Kidney (tissue), 13 donors: ENCODE measurements at regions not wholly inside any gene's neighbourhood (a gene's known extent, or its start where the extent isn't known, plus 50 kb on each side); places are given as distances from the start of the nearest gene placed in this dataset.

Experiments used
- DNase-seq, 5 donors: peaks; one replicate each; pipeline ENCODE4 v3.0.0-alpha.2; 2013 to 2020
- FAIRE-seq: peaks from 2 replicates; lab custom pipeline; 2012; peaks lifted over from hg19 to GRCh38; lab: Jason Lieb, UNC
- H3K27ac ChIP-seq, 2 donors: one replicate each; pipeline ENCODE4 v1.7.0; 2013; ENCODE audit warnings: low read depth in 2 of 2, low read length in 2 of 2, inconsistent platforms in 1 of 2
- H3K27me3 ChIP-seq: one replicate; pipeline ENCODE4 v1.7.1; 2013; ENCODE audit warnings: low read length, inconsistent platforms; ENCODE audit not compliant: control insufficient read depth, insufficient read depth
- H3K36me3 ChIP-seq, 3 donors: one replicate each; pipeline versions ENCODE4 v1.7.0 to v1.7.1; 2013; ENCODE audit warnings: low read length in 3 of 3, control low read depth in 1 of 3, inconsistent platforms in 1 of 3; ENCODE audit not compliant: insufficient read depth in 3 of 3, control insufficient read depth in 2 of 3
- H3K4me1 ChIP-seq, 3 donors: one replicate each; pipeline versions ENCODE4 v1.7.0 to v1.7.1; 2013; ENCODE audit warnings: low read length in 3 of 3, inconsistent platforms in 1 of 3, low read depth in 1 of 3; ENCODE audit not compliant: control insufficient read depth in 2 of 3, insufficient read depth in 2 of 3
- H3K4me3 ChIP-seq, 3 donors: one replicate each; pipeline versions ENCODE4 v1.7.0 to v1.8.1; 2013; ENCODE audit warnings: low read length in 3 of 3, control low read depth in 1 of 3, inconsistent platforms in 1 of 3
- H3K9ac ChIP-seq, 3 donors: one replicate each; pipeline versions ENCODE4 v1.7.0 to v1.7.1; 2013; ENCODE audit warnings: low read length in 3 of 3, control low read depth in 1 of 3, inconsistent platforms in 1 of 3
- H3K9me3 ChIP-seq, 3 donors: one replicate each; pipeline versions ENCODE4 v1.7.0 to v1.7.1; 2013; ENCODE audit warnings: low read length in 3 of 3, control low read depth in 1 of 3, inconsistent platforms in 1 of 3; ENCODE audit not compliant: control insufficient read depth in 2 of 3, insufficient read depth in 1 of 3
- intact Hi-C: fragments of 100-400 bp; cut with DNase I; formaldehyde crosslinking; loops from one replicate; pipeline ENCODE4 v1.11.1; 2022
- TF ChIP-seq, protein P1 (sequence below): IDR thresholded peaks from 3 replicates; pipeline ENCODE4 v1.5.1; 2012; ENCODE audit warnings: mild to moderate bottlenecking, moderate library complexity, borderline replicate concordance; ENCODE audit not compliant: insufficient read depth; ENCODE audit errors: extremely low read depth
- donor health status: control.
- donor health status: control.
- donor health status: control.
- donor health status: control.
- donor health status: control.
- donor health status: DM: yes; HTN: yes; CAD: no.
- donor health status: Normal renal cell carcinoma (clear cell type).

DNA sequence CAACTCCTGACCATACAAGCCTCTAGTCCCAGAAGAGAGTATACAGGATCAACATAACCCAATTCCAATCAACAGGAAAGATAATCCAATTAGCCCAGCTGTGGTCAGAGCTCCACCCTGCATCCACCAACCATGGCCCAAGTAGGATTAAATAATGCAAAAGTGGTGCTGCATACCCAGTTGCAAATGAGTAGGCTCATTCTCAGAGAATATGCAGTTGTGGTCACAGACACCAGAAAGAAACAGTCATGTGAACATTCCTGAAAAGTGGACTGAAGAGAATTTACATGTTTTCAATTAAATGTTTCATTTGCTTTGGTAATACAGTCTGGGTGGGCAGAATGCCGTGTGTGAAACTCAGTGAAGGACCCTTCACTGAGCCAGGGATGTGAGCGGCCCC is 167.2 kb upstream of the BMP4 start:
- intact Hi-C loops: no loop called here
- no peaks in the 10 kb centered on the region for H3K36me3 ChIP-seq
- no peak overlapping the region for H3K4me3 ChIP-seq
- DNase-seq (no peak), FAIRE-seq (no peak)
- no peak overlapping the region for H3K9ac ChIP-seq
- H3K9me3 ChIP-seq: no peaks in the 10 kb centered on the region
- TF ChIP-seq, protein P1, sequence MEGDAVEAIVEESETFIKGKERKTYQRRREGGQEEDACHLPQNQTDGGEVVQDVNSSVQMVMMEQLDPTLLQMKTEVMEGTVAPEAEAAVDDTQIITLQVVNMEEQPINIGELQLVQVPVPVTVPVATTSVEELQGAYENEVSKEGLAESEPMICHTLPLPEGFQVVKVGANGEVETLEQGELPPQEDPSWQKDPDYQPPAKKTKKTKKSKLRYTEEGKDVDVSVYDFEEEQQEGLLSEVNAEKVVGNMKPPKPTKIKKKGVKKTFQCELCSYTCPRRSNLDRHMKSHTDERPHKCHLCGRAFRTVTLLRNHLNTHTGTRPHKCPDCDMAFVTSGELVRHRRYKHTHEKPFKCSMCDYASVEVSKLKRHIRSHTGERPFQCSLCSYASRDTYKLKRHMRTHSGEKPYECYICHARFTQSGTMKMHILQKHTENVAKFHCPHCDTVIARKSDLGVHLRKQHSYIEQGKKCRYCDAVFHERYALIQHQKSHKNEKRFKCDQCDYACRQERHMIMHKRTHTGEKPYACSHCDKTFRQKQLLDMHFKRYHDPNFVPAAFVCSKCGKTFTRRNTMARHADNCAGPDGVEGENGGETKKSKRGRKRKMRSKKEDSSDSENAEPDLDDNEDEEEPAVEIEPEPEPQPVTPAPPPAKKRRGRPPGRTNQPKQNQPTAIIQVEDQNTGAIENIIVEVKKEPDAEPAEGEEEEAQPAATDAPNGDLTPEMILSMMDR: no peak
- no peaks in the 10 kb centered on the region for H3K27me3 ChIP-seq
- H3K27ac ChIP-seq: no peak overlapping the region
- peaks cover 0 to 7% (median 0%) of the 10 kb centered on the region in 3 donors for H3K4me1 ChIP-seq

GRCh38 chr14:54125109-54125508 is 168.5 kb upstream of the BMP4 start:
- TF ChIP-seq, protein P1: no peak
- Histone ChIP-seq H3K36me3 (no peaks in the 10 kb centered on the region), H3K4me3 (no peak overlapping the region), H3K27ac (no peak overlapping the region), H3K27me3 (no peaks in the 10 kb centered on the region), H3K9me3 (peaks cover 0 to 1% (median 0%) of the 10 kb centered on the region in 3 donors), H3K9ac (no peak overlapping the region), H3K4me1 (peaks cover 0 to 7% (median 0%) of the 10 kb centered on the region in 3 donors)
- DNase-seq (no peak), FAIRE-seq (no peak)
- intact Hi-C loops: no loop called here

DNA sequence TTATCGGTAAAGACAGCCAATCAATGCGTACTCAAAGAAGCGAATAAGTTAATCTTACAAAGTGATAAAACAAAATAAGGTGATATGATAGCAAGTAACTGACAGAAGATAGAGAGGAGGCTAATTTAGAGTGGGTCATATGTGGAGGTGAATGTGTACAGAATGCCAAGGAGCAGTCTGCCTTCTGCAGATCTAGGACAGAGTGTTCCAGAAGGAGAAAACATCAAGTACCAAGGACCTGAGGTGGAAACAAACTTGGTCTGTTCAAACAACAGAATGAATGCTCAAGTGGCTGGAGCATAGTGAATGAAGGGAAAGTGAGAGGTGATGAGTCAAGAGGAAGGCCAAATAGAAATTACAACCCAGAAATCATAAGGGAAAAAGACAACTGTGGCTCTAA is 170.3 kb upstream of the BMP4 start:
- Histone ChIP-seq H3K27me3 (no peaks in the 10 kb centered on the region), H3K4me1 (no peaks in the 10 kb centered on the region), H3K9ac (no peak overlapping the region), H3K27ac (no peak overlapping the region), H3K4me3 (no peak overlapping the region), H3K36me3 (no peaks in the 10 kb centered on the region), H3K9me3 (peaks cover 0 to 1% (median 0%) of the 10 kb centered on the region in 3 donors)
- intact Hi-C loops: no loop called here
- DNase-seq (no peak), FAIRE-seq (no peak)
- TF ChIP-seq, protein P1: no peak

GRCh38 chr14:54127526-54127925 is 170.9 kb upstream of the BMP4 start:
- H3K27me3 ChIP-seq: no peaks in the 10 kb centered on the region
- no peaks in the 10 kb centered on the region for H3K4me1 ChIP-seq
- peaks cover 0 to 1% (median 0%) of the 10 kb centered on the region in 3 donors for H3K9me3 ChIP-seq
- intact Hi-C loops: no loop called here
- TF ChIP-seq, protein P1: no peak
- DNase-seq (no peak), FAIRE-seq (no peak)
- no peak overlapping the region for H3K4me3 ChIP-seq
- no peak overlapping the region for H3K9ac ChIP-seq
- H3K36me3 ChIP-seq: no peaks in the 10 kb centered on the region
- no peak overlapping the region for H3K27ac ChIP-seq
